MM.1S (cell line): ENCODE measurements at regions not wholly inside any gene's neighbourhood (a gene's known extent, or its start where the extent isn't known, plus 50 kb on each side); places are given as distances from the start of the nearest gene placed in this dataset.

Source experiments
- CTCF ChIP-seq: fragments of 300-600 bp; sonication (generic); IDR thresholded peaks from 2 replicates; pipeline ENCODE4 v1.5.1; 2016; ENCODE audit warnings: antibody characterized with exemption, low read length, mixed read lengths
- EZH2 ChIP-seq: fragments of 300-600 bp; sonication (generic); optimal IDR thresholded peaks from 2 replicates; pipeline ENCODE3; 2017; ENCODE audit warnings: low read depth, mild to moderate bottlenecking, antibody characterized with exemption, low read length, mixed read lengths
- EZH2phosphoT487 ChIP-seq: fragments of 300-600 bp; sonication (generic); IDR thresholded peaks from 2 replicates; pipeline ENCODE4 v1.6.1; 2018; ENCODE audit warnings: antibody characterized with exemption, low read length

- TF ChIP-seq EZH2phosphoT487 (no peak), CTCF (no peak), EZH2 (no peak)
Observed at GRCh38 chr15:70308735-70309434, 211.2 kb upstream of the TLE3 start.
